OCI-LY3 (cell line): ENCODE measurements at regions not wholly inside any gene's neighbourhood (a gene's known extent, or its start where the extent isn't known, plus 50 kb on each side); places are given as distances from the start of the nearest gene placed in this dataset.

Source experiments
- CTCF ChIP-seq: fragments of 200-600, 300-600 bp; sonication (generic); IDR thresholded peaks from 2 replicates; pipeline ENCODE4 v1.5.1; 2014; ENCODE audit warnings: antibody characterized with exemption, low read length, low read depth
- EZH2phosphoT487 ChIP-seq: fragments of 200-600 bp; shearing (Covaris generic); IDR thresholded peaks from 2 replicates; pipeline ENCODE4 v1.6.1; 2018; ENCODE audit warnings: antibody characterized with exemption, mixed run types, low read depth

- no peak for TF ChIP-seq CTCF
- no peak for TF ChIP-seq EZH2phosphoT487
Observed at GRCh38 chr1:114296413-114296812, 142.7 kb upstream of the SYT6 start.
